ENCODE measurements at regions not wholly inside any gene's neighbourhood (a gene's known extent, or its start where the extent isn't known, plus 50 kb on each side); places are given as distances from the start of the nearest gene placed in this dataset.

DNA sequence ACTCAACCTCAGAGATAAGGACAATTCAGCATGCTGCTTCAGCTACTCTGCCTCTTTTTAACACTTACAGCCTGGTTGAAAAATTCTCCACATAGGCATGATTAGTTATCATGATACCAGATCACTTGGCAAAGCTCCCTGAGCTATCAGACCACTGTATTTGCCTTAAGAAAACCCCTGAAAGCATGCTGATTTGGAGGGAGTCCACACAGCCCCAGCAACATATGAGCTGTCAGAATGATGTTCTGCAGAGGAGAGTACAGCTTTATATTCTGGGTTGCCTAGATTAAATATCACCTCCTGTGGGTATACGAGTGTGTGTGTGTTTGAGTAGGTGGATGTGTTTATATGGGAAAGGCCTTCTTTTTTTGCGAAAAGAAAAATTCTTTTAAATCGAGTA is 170.2 kb upstream of the CHRM2 start:
- H3K4me3 Mint-ChIP-seq = no peak overlapping the region
- H3K9me3 Mint-ChIP-seq = no peaks in the 10 kb centered on the region
- no peak for DNase-seq
- H3K27me3 Mint-ChIP-seq (ENCODE audit: low read depth, poor library complexity) = no peaks in the 10 kb centered on the region
- H3K27ac Mint-ChIP-seq = no peak overlapping the region
- TF ChIP-seq, protein P1, sequence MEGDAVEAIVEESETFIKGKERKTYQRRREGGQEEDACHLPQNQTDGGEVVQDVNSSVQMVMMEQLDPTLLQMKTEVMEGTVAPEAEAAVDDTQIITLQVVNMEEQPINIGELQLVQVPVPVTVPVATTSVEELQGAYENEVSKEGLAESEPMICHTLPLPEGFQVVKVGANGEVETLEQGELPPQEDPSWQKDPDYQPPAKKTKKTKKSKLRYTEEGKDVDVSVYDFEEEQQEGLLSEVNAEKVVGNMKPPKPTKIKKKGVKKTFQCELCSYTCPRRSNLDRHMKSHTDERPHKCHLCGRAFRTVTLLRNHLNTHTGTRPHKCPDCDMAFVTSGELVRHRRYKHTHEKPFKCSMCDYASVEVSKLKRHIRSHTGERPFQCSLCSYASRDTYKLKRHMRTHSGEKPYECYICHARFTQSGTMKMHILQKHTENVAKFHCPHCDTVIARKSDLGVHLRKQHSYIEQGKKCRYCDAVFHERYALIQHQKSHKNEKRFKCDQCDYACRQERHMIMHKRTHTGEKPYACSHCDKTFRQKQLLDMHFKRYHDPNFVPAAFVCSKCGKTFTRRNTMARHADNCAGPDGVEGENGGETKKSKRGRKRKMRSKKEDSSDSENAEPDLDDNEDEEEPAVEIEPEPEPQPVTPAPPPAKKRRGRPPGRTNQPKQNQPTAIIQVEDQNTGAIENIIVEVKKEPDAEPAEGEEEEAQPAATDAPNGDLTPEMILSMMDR (IDR thresholded peaks at IDR 0.05) = no peak
- H3K4me1 Mint-ChIP-seq = no peaks in the 10 kb centered on the region
- no peaks in the 10 kb centered on the region for H3K36me3 Mint-ChIP-seq (ENCODE audit: low read depth)

DNA sequence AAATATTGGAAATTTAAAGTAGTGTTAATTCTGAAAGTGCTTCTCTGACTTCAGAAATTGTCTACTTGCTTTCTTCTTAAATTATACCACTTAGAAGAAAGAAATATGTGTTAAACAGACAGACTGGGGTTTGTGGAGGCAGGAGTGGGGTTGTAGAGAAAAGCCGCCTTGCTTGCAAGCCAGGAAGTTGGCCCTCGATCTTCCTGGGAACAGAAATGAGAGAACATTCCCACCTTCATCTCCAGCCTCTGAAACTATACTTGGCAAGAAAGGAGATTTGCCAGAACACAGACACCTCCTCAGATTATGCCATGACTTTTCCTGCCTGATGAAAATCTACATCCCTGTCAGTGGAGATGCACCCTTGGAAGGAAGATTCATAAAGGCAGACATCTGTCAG is 171.2 kb upstream of the CHRM2 start:
- H3K27me3 Mint-ChIP-seq (ENCODE audit: low read depth, poor library complexity) = no peaks in the 10 kb centered on the region
- TF ChIP-seq, protein P1 (IDR thresholded peaks at IDR 0.05) = no peak
- no peak overlapping the region for H3K4me3 Mint-ChIP-seq
- DNase-seq = no peak
- H3K4me1 Mint-ChIP-seq = no peaks in the 10 kb centered on the region
- no peaks in the 10 kb centered on the region for H3K36me3 Mint-ChIP-seq (ENCODE audit: low read depth)
- no peak overlapping the region for H3K27ac Mint-ChIP-seq
- no peaks in the 10 kb centered on the region for H3K9me3 Mint-ChIP-seq

DNA sequence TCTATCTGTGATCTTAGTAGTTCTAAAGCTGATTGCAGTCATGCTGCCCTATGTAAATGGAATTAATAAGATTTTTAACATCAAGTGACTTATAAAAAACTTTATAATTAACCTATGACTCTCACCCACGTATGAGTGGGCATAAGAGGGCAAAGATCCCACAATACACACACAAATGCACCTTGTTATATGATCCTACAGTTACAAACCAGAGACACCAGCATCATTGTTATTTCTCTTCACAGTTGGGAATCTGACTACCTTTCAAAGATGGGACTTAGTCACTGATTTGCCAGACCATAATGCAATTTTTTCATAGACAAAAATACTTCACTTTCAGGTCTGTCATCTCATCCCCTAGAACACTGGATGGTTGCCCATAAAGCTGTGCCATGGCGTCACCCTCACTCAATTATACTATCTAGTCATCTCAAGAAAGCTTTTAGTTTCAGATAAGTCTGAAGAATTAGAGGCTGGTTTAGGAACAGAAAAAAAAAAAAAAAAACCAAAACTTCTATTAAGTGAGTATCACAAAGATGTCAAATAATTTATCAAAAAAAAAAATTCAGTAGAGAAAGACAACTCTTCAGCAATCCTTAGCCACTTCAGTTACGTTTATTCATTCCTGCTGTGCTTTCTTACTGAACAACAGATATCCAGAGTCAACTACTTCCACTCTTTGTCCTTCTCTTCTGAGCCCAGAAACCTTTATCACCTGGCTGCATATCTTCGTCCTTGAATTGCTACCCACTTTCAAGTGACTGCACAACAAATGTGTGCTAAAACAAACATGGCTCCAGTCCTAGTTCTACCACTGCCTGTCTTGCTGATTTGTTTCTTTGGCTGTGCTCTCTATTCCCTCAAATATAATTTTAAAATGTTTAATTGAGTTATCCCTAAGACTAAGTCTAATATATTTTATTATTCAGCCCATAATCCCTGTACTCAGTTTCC is 175.0 kb upstream of the CHRM2 start:
- TF ChIP-seq, protein P1 (IDR thresholded peaks at IDR 0.05) = no peak
- Mint-ChIP-seq H3K4me1 (no peaks in the 10 kb centered on the region), H3K36me3 (ENCODE audit: low read depth) (no peaks in the 10 kb centered on the region), H3K4me3 (no peak overlapping the region), H3K9me3 (no peaks in the 10 kb centered on the region), H3K27ac (no peak overlapping the region), H3K27me3 (ENCODE audit: low read depth, poor library complexity) (no peaks in the 10 kb centered on the region)
- no peak for DNase-seq

DNA sequence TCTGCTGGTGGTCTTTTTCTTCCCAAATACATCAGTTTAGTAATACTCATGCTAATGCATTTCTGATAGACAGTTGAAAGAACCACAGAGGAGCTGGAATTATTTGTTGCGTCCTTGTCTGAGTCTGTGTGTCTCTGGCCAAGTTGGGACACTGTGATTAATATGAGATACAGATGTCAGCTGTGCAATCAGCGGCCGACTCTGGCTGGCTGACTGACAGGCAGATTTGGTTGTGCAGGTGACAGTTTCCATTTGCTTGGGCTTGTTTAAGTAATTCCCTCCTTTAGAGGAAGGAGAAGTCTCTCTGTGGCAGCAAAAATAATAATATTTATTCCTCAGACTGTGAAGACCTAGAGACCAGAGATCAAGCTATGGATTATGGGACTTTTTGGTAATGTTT is 176.2 kb upstream of the CHRM2 start:
- TF ChIP-seq, protein P1 (IDR thresholded peaks at IDR 0.05) = no peak
- Mint-ChIP-seq H3K27me3 (ENCODE audit: low read depth, poor library complexity) (no peaks in the 10 kb centered on the region), H3K27ac (no peak overlapping the region), H3K4me3 (no peak overlapping the region), H3K36me3 (ENCODE audit: low read depth) (no peaks in the 10 kb centered on the region), H3K4me1 (no peaks in the 10 kb centered on the region), H3K9me3 (no peaks in the 10 kb centered on the region)
- DNase-seq = no peak

DNA sequence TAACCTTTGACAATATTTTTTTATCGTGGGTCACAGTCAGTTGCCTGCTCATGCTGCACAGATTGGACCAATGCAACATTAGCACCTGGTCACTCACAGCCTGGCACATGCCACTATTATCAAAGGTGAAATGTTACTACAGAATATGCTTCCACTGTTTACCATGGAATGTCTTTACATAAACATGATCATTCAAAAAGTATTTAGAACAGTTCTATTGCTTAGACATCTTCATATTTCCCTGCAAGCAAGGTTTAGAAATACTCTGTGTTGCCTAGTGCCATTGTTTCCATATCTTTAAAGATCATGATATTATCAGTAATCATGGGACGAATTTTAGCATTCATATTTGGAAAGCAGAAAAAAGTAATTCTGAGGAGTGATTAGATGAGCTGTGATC is 179.9 kb upstream of the CHRM2 start:
- peaks cover 3% of the 10 kb centered on the region for H3K27me3 Mint-ChIP-seq (ENCODE audit: low read depth, poor library complexity)
- TF ChIP-seq, protein P1 (IDR thresholded peaks at IDR 0.05) = no peak
- DNase-seq = no peak
- no peak overlapping the region for H3K27ac Mint-ChIP-seq
- no peak overlapping the region for H3K4me3 Mint-ChIP-seq
- peaks cover 10% of the 10 kb centered on the region for H3K4me1 Mint-ChIP-seq
- H3K36me3 Mint-ChIP-seq (ENCODE audit: low read depth) = no peaks in the 10 kb centered on the region
- H3K9me3 Mint-ChIP-seq = no peaks in the 10 kb centered on the region
